Natural killer cell (primary cell): ENCODE measurements at regions not wholly inside any gene's neighbourhood (a gene's known extent, or its start where the extent isn't known, plus 50 kb on each side); places are given as distances from the start of the nearest gene placed in this dataset.

Experiments used
- ATAC-seq, 3 donors: fragments of 150-1000 bp in 2 of 3; fragments of 200-7000 bp in 1 of 3; cut with Tn5 transposase; 1 replicate in 1 of 3; 2 replicates in 2 of 3; pipeline ENCODE4 v1.10.0; 2021; ENCODE audit warnings: mild to moderate bottlenecking in 2 of 3, moderate library complexity in 2 of 3
- DNase-seq, 2 donors: peaks; one replicate each; pipeline versions ENCODE4 v3.0.0 to v3.0.0-alpha.2; 2013 to 2021; ENCODE audit warnings: mixed read lengths in 1 of 2
- H3K27ac ChIP-seq: one replicate; pipeline ENCODE4 v1.5.1; 2013; ENCODE audit warnings: mild to moderate bottlenecking, low read length
- H3K27me3 ChIP-seq: one replicate; pipeline ENCODE4 v1.6.1; 2013; ENCODE audit warnings: low read length; ENCODE audit not compliant: control insufficient read depth, insufficient read depth
- H3K36me3 ChIP-seq: one replicate; pipeline ENCODE4 v1.6.1; 2013; ENCODE audit warnings: low read length; ENCODE audit not compliant: control insufficient read depth, insufficient read depth
- H3K4me1 ChIP-seq: one replicate; pipeline ENCODE4 v1.6.1; 2013; ENCODE audit warnings: low read length; ENCODE audit not compliant: control insufficient read depth, insufficient read depth
- H3K4me3 ChIP-seq: one replicate; pipeline ENCODE4 v1.5.1; 2013; ENCODE audit warnings: low read length
- H3K9me3 ChIP-seq: one replicate; pipeline ENCODE4 v1.6.1; 2013; ENCODE audit warnings: low read length; ENCODE audit not compliant: control insufficient read depth, insufficient read depth
- H3K27ac Mint-ChIP-seq, 2 donors: one replicate each; pipeline ENCODE4 v1.8.0; 2022; ENCODE audit warnings: mild to moderate bottlenecking in 2 of 2, mixed read lengths in 2 of 2, moderate library complexity in 1 of 2
- H3K27me3 Mint-ChIP-seq, 2 donors: one replicate each; pipeline ENCODE4 v1.8.0; 2022; ENCODE audit warnings: low read depth in 2 of 2, mixed read lengths in 2 of 2
- H3K36me3 Mint-ChIP-seq: one replicate; pipeline ENCODE4 v1.8.0; 2022; ENCODE audit warnings: mixed read lengths
- H3K4me1 Mint-ChIP-seq, 2 donors: one replicate each; pipeline ENCODE4 v1.8.0; 2022; ENCODE audit warnings: mixed read lengths in 2 of 2
- H3K4me3 Mint-ChIP-seq: one replicate; pipeline ENCODE4 v1.8.0; 2022; ENCODE audit warnings: mild to moderate bottlenecking, moderate library complexity, mixed read lengths
- H3K9me3 Mint-ChIP-seq, 2 donors: one replicate each; pipeline ENCODE4 v1.8.0; 2022; ENCODE audit warnings: mixed read lengths in 2 of 2
- CTCF ChIP-seq: fragments of 200-600 bp; IDR thresholded peaks from one replicate; pipeline ENCODE4 v1.8.0; 2022; ENCODE audit warnings: antibody characterized with exemption
- WGBS: methylation state at CpG from one replicate; pipeline ENCODE4 v1.1.7; 2013; ENCODE audit warnings: missing lambda C conversion rate; ENCODE audit not compliant: insufficient coverage; 5-methylcytosine and 5-hydroxymethylcytosine counted together
- intact Hi-C: fragments of 100-400 bp; cut with micrococcal nuclease; formaldehyde crosslinking; loops from one replicate; pipeline ENCODE4 v1.14.2; 2022

GRCh38 chr1:232511172-232511571, 118.8 kb downstream of the SIPA1L2 start:
- Mint-ChIP-seq H3K4me3 (no peak overlapping the region), H3K27me3 (peaks cover 22 to 48% of the 10 kb centered on the region in 2 donors), H3K9me3 (no peaks in the 10 kb centered on the region), H3K4me1 (no peaks in the 10 kb centered on the region), H3K36me3 (no peaks in the 10 kb centered on the region), H3K27ac (no peak overlapping the region)
- Histone ChIP-seq H3K9me3 (no peaks in the 10 kb centered on the region), H3K27me3 (no peaks in the 10 kb centered on the region), H3K4me1 (no peaks in the 10 kb centered on the region), H3K4me3 (no peak overlapping the region), H3K36me3 (no peaks in the 10 kb centered on the region), H3K27ac (no peak overlapping the region)
- DNase-seq (no peak), ATAC-seq (no peak)
- intact Hi-C loops = no loop called here
- no peak for TF ChIP-seq CTCF
- WGBS = 60% methylated on average over 1 of the region's 1 CpG

- Histone ChIP-seq H3K36me3 (no peaks in the 10 kb centered on the region), H3K27me3 (no peaks in the 10 kb centered on the region), H3K27ac (no peak overlapping the region), H3K4me3 (no peak overlapping the region), H3K9me3 (no peaks in the 10 kb centered on the region), H3K4me1 (no peaks in the 10 kb centered on the region)
- H3K9me3 Mint-ChIP-seq = no peaks in the 10 kb centered on the region
- peaks cover 0 to 2% of the 10 kb centered on the region in 2 donors for H3K4me1 Mint-ChIP-seq
- ATAC-seq = no peak
- peaks cover 18 to 44% of the 10 kb centered on the region in 2 donors for H3K27me3 Mint-ChIP-seq
- H3K4me3 Mint-ChIP-seq = no peak overlapping the region
- no peak for DNase-seq
- intact Hi-C loops = no loop called here
- H3K36me3 Mint-ChIP-seq = no peaks in the 10 kb centered on the region
- 95% methylated on average over 5 of the region's 6 CpGs for WGBS
- TF ChIP-seq CTCF = no peak
- H3K27ac Mint-ChIP-seq = no peak overlapping the region
Observed at GRCh38 chr1:232510367-232511110, 119.4 kb downstream of the SIPA1L2 start.

- H3K9me3 Mint-ChIP-seq = no peaks in the 10 kb centered on the region
- no peak for ATAC-seq
Observed at GRCh38 chr1:232509570-232509969, 120.4 kb downstream of the SIPA1L2 start.

More at GRCh38 chr1:232509570-232509969, 120.4 kb downstream of the SIPA1L2 start:
- H3K4me3 Mint-ChIP-seq = no peak overlapping the region
- H3K27ac Mint-ChIP-seq = no peak overlapping the region
- Histone ChIP-seq H3K27me3 (no peaks in the 10 kb centered on the region), H3K27ac (no peak overlapping the region), H3K4me1 (no peaks in the 10 kb centered on the region), H3K36me3 (no peaks in the 10 kb centered on the region), H3K9me3 (no peaks in the 10 kb centered on the region), H3K4me3 (no peak overlapping the region)
- intact Hi-C loops = no loop called here
- peaks cover 20 to 42% of the 10 kb centered on the region in 2 donors for H3K27me3 Mint-ChIP-seq
- no peaks in the 10 kb centered on the region for H3K36me3 Mint-ChIP-seq
- DNase-seq = no peak
- WGBS = 96% methylated on average over 7 of the region's 7 CpGs
- no peak for TF ChIP-seq CTCF
- H3K4me1 Mint-ChIP-seq = peaks cover 0 to 10% of the 10 kb centered on the region in 2 donors
